CD4-positive, alpha-beta T cell (primary cell): ENCODE measurements at regions not wholly inside any gene's neighbourhood (a gene's known extent, or its start where the extent isn't known, plus 50 kb on each side); places are given as distances from the start of the nearest gene placed in this dataset.

ENCODE experiments used
- ATAC-seq: fragments of 200-7000 bp; cut with Tn5 transposase; one replicate; pipeline ENCODE4 v1.10.0; 2022; ENCODE audit warnings: mild to moderate bottlenecking; ENCODE audit not compliant: poor library complexity
- CTCF ChIA-PET: fragments of 350-600 bp; sonication (Branson Sonifier 250); formaldehyde crosslinking; loops from one replicate; lab custom pipeline; 2021; ENCODE audit warnings: antibody characterized with exemption, inconsistent platforms; lab: Charles Lee
- POLR2A ChIA-PET: fragments of 350-600 bp; sonication (Branson Sonifier 250); formaldehyde crosslinking; loops from one replicate; lab custom pipeline; 2021; ENCODE audit warnings: antibody characterized with exemption, inconsistent platforms; lab: Charles Lee
- DNase-seq, 14 experiments: peaks; one replicate each; pipeline ENCODE4 v3.0.0-alpha.2; 2013 to 2020; ENCODE audit warnings: mixed read lengths in 2 of 14
- H3K27ac ChIP-seq, 2 donors: one replicate each; pipeline versions ENCODE4 v1.5.1 to v1.7.0; 2013; ENCODE audit warnings: low read length in 2 of 2, low read depth in 1 of 2, mild to moderate bottlenecking in 1 of 2
- H3K27me3 ChIP-seq, 2 experiments: 1 replicate in 1 of 2; 2 replicates in 1 of 2; pipeline versions ENCODE4 v1.6.1 to v1.7.0; 2013; ENCODE audit warnings: low read length in 2 of 2, control low read depth in 1 of 2, mild to moderate bottlenecking in 1 of 2, moderate library complexity in 1 of 2; ENCODE audit not compliant: insufficient read depth in 2 of 2, control insufficient read depth in 1 of 2
- H3K36me3 ChIP-seq: one replicate; pipeline ENCODE4 v1.6.1; 2013; ENCODE audit warnings: low read length, control low read depth; ENCODE audit not compliant: insufficient read depth
- H3K4me1 ChIP-seq: one replicate; pipeline ENCODE4 v1.6.1; 2013; ENCODE audit warnings: low read length, control low read depth; ENCODE audit not compliant: insufficient read depth
- H3K4me3 ChIP-seq: one replicate; pipeline ENCODE4 v1.5.1; 2013; ENCODE audit warnings: mild to moderate bottlenecking, low read length, moderate library complexity
- H3K9me3 ChIP-seq, 2 experiments: 1 replicate in 1 of 2; 2 replicates in 1 of 2; pipeline versions ENCODE4 v1.6.1 to v1.7.0; 2013; ENCODE audit warnings: low read length in 2 of 2, mild to moderate bottlenecking in 2 of 2, control low read depth in 1 of 2, moderate library complexity in 1 of 2; ENCODE audit not compliant: control insufficient read depth in 1 of 2, insufficient read depth in 1 of 2
- H3K27ac Mint-ChIP-seq: one replicate; pipeline ENCODE4 v1.8.0; 2020; ENCODE audit warnings: mixed read lengths
- H3K27me3 Mint-ChIP-seq: one replicate; pipeline ENCODE4 v1.8.0; 2021; ENCODE audit warnings: mixed read lengths
- H3K36me3 Mint-ChIP-seq: one replicate; pipeline ENCODE4 v1.8.0; 2021; ENCODE audit warnings: low read depth, mixed read lengths
- H3K4me1 Mint-ChIP-seq: one replicate; pipeline ENCODE4 v1.8.0; 2021; ENCODE audit warnings: low read depth, mixed read lengths
- H3K4me3 Mint-ChIP-seq: one replicate; pipeline ENCODE4 v1.8.0; 2020; ENCODE audit warnings: mild to moderate bottlenecking, mixed read lengths
- H3K9me3 Mint-ChIP-seq: one replicate; pipeline ENCODE4 v1.8.0; 2020; ENCODE audit warnings: mixed read lengths
- intact Hi-C, 2 experiments: fragments of 100-400 bp; cut with DNase I in 1 of 2; cut with micrococcal nuclease in 1 of 2; formaldehyde crosslinking; loops; one replicate each; pipeline versions ENCODE4 v1.15.1 to v1.9.0; 2023 to 2025; cut with DNase I, micrococcal nuclease
- TF ChIP-seq, protein P1 (sequence below): fragments of 200-600 bp; IDR thresholded peaks from one replicate; pipeline ENCODE4 v1.8.0; 2022; ENCODE audit warnings: antibody characterized with exemption, mild to moderate bottlenecking

DNA sequence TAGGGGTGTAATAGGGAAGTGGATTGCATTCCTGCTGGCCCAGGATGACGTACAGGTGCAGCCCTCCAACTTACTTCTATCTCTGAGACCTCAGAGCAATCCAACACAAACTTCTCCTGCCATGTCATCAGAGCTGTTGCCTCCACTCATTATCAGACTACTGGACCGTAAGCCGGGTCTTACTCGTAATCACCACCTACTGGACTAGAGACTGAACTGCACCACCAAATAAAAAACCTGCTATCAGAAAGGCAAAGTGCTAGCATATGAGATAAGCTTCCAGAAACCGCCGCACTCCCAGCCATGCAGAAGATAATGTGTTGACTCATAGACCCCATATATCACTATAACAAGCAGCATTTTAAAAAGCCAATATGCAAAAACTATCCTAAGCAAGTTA is 102.0 kb downstream of the SLITRK1 start:
- Mint-ChIP-seq H3K27ac (no peak overlapping the region), H3K36me3 (no peaks in the 10 kb centered on the region), H3K4me3 (no peak overlapping the region), H3K9me3 (peaks cover 2% of the 10 kb centered on the region), H3K4me1 (no peaks in the 10 kb centered on the region), H3K27me3 (no peaks in the 10 kb centered on the region)
- intact Hi-C loops, result no loop called here
- H3K4me3 ChIP-seq, result no peak overlapping the region
- TF ChIP-seq, protein P1, sequence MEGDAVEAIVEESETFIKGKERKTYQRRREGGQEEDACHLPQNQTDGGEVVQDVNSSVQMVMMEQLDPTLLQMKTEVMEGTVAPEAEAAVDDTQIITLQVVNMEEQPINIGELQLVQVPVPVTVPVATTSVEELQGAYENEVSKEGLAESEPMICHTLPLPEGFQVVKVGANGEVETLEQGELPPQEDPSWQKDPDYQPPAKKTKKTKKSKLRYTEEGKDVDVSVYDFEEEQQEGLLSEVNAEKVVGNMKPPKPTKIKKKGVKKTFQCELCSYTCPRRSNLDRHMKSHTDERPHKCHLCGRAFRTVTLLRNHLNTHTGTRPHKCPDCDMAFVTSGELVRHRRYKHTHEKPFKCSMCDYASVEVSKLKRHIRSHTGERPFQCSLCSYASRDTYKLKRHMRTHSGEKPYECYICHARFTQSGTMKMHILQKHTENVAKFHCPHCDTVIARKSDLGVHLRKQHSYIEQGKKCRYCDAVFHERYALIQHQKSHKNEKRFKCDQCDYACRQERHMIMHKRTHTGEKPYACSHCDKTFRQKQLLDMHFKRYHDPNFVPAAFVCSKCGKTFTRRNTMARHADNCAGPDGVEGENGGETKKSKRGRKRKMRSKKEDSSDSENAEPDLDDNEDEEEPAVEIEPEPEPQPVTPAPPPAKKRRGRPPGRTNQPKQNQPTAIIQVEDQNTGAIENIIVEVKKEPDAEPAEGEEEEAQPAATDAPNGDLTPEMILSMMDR, result no peak
- ATAC-seq, result no peak
- ChIA-PET POLR2A (no interaction called here), CTCF (no interaction called here)
- no peak for DNase-seq
- H3K9me3 ChIP-seq, result no peaks in the 10 kb centered on the region
- no peaks in the 10 kb centered on the region for H3K27me3 ChIP-seq
- H3K27ac ChIP-seq, result no peak overlapping the region
- H3K4me1 ChIP-seq, result no peaks in the 10 kb centered on the region
- no peaks in the 10 kb centered on the region for H3K36me3 ChIP-seq

DNA sequence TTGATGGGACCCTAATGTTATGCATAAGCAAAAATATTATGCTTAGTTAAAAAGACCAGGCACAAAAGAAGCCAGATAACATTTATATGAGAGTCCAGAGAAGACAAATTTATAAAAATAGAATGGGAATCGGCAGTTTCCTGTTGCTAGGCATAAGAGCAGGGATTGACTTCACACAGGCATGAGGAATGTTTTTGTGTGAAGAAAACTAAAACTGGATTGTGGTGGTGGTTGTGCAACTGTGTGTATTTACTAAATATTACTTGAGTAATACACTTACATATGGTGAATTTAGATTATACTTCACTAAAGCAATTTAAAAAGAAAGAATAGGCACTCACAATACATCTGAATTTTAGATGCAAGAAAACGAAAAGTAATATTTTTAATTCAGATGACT is 108.3 kb downstream of the SLITRK1 start:
- H3K4me1 ChIP-seq, result no peaks in the 10 kb centered on the region
- ATAC-seq, result no peak
- Mint-ChIP-seq H3K36me3 (no peaks in the 10 kb centered on the region), H3K27ac (no peak overlapping the region), H3K9me3 (no peaks in the 10 kb centered on the region), H3K4me3 (no peak overlapping the region), H3K27me3 (no peaks in the 10 kb centered on the region), H3K4me1 (no peaks in the 10 kb centered on the region)
- no peaks in the 10 kb centered on the region for H3K9me3 ChIP-seq
- TF ChIP-seq, protein P1, result no peak
- ChIA-PET POLR2A (no interaction called here), CTCF (no interaction called here)
- no peak for DNase-seq
- no peak overlapping the region for H3K4me3 ChIP-seq
- no peak overlapping the region for H3K27ac ChIP-seq
- intact Hi-C loops, result no loop called here
- no peaks in the 10 kb centered on the region for H3K27me3 ChIP-seq
- no peaks in the 10 kb centered on the region for H3K36me3 ChIP-seq

DNA sequence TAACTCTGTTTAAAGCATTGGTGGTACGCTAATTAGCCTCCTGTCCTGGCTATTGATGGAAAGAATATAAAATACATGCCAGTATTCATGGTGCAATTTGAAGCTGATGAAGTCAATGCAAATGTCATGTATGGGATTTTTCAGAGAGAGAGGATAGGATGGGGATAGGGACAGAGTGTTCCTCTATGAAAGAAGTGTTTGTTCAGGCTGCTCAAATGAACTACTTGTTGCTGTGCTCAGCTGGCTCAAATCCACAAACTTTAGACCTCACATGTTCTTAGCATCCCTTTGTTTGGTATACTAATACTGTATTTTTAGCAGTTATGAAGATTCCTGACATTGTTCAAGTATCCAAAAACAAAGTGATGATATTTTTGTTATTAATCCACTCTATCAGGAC is 116.5 kb downstream of the SLITRK1 start:
- no peaks in the 10 kb centered on the region for H3K36me3 Mint-ChIP-seq
- H3K27me3 ChIP-seq, result no peaks in the 10 kb centered on the region
- no peaks in the 10 kb centered on the region for H3K4me1 Mint-ChIP-seq
- ChIA-PET POLR2A (no interaction called here), CTCF (no interaction called here)
- H3K36me3 ChIP-seq, result no peaks in the 10 kb centered on the region
- H3K27ac Mint-ChIP-seq, result no peak overlapping the region
- TF ChIP-seq, protein P1, result no peak
- ATAC-seq (no peak), DNase-seq (no peak)
- intact Hi-C loops, result no loop called here
- H3K27me3 Mint-ChIP-seq, result no peaks in the 10 kb centered on the region
- no peak overlapping the region for H3K4me3 ChIP-seq
- H3K4me1 ChIP-seq, result no peaks in the 10 kb centered on the region
- no peak overlapping the region for H3K27ac ChIP-seq
- no peaks in the 10 kb centered on the region for H3K9me3 Mint-ChIP-seq
- no peak overlapping the region for H3K4me3 Mint-ChIP-seq
- H3K9me3 ChIP-seq, result peaks cover 0 to 5% of the 10 kb centered on the region in 2 experiments
